T-cell (primary cell): ENCODE measurements at regions not wholly inside any gene's neighbourhood (a gene's known extent, or its start where the extent isn't known, plus 50 kb on each side); places are given as distances from the start of the nearest gene placed in this dataset.
"Not testable (repeated sequence)": the region's sequence is repeated elsewhere in the genome, so short reads cannot be mapped to it uniquely, and the experiment has no call there.

Source experiments
- ATAC-seq, 4 experiments: fragments of 200-7000 bp in 3 of 4; fragments of 150-1000 bp in 1 of 4; cut with Tn5 transposase; replicated peaks in 1 of 4; 1 replicate in 3 of 4; 2 replicates in 1 of 4; pipeline ENCODE4 v1.10.0; 2021; ENCODE audit warnings: moderate library complexity in 3 of 4, mild to moderate bottlenecking in 2 of 4, moderate number of reproducible peaks in 1 of 4
- CTCF ChIA-PET, 2 donors: fragments of 300-600 bp; sonication (Branson Sonifier 250); formaldehyde crosslinking; loops; one replicate each; lab custom pipeline; 2022; ENCODE audit warnings: antibody characterized with exemption in 2 of 2; lab: Charles Lee
- POLR2A ChIA-PET, 2 donors: fragments of 300-600 bp; sonication (Branson Sonifier 250); formaldehyde crosslinking; loops; one replicate each; lab custom pipeline; 2022; ENCODE audit warnings: antibody characterized with exemption in 2 of 2; lab: Charles Lee
- DNase-seq, 35 experiments: peaks; one replicate each; pipeline versions ENCODE4 v3.0.0 to v3.0.0-alpha.2; 2013 to 2023
- H3K27ac ChIP-seq: one replicate; pipeline ENCODE4 v1.5.1; 2013; ENCODE audit warnings: low read length
- H3K27me3 ChIP-seq, 2 experiments: replicated peaks in 1 of 2; 1 replicate in 1 of 2; 2 replicates in 1 of 2; pipeline versions ENCODE4 v1.6.1 to v1.7.0; 2013; ENCODE audit warnings: low read length in 1 of 2, mixed read lengths in 1 of 2; ENCODE audit not compliant: control insufficient read depth in 2 of 2, insufficient read depth in 2 of 2; ENCODE audit errors: extremely low read depth in 1 of 2
- H3K36me3 ChIP-seq, 2 donors: 1 replicate in 1 of 2; 2 replicates in 1 of 2; pipeline versions ENCODE4 v1.6.1 to v1.7.0; 2013; ENCODE audit warnings: low read length in 1 of 2; ENCODE audit not compliant: control insufficient read depth in 2 of 2, insufficient read depth in 1 of 2; ENCODE audit errors: extremely low read depth in 1 of 2
- H3K4me1 ChIP-seq, 2 experiments: 1 replicate in 1 of 2; 2 replicates in 1 of 2; pipeline versions ENCODE4 v1.6.1 to v1.7.0; 2013; ENCODE audit warnings: low read length in 2 of 2, mixed read lengths in 1 of 2; ENCODE audit not compliant: insufficient read depth in 2 of 2, control insufficient read depth in 1 of 2; ENCODE audit errors: extremely low read depth in 1 of 2
- H3K4me3 ChIP-seq, 2 donors: 1 replicate in 1 of 2; 2 replicates in 1 of 2; pipeline versions ENCODE4 v1.5.1 to v1.7.0; 2013; ENCODE audit warnings: mild to moderate bottlenecking in 2 of 2, low read length in 1 of 2, moderate library complexity in 1 of 2; ENCODE audit not compliant: control insufficient read depth in 1 of 2; ENCODE audit errors: extremely low read depth in 1 of 2
- H3K9me3 ChIP-seq: 2 replicates; pipeline ENCODE4 v1.7.0; 2013
- H3K27ac Mint-ChIP-seq, 2 donors: one replicate each; pipeline ENCODE4 v1.8.0; 2020 to 2021; ENCODE audit warnings: mild to moderate bottlenecking in 2 of 2, mixed read lengths in 2 of 2
- H3K27me3 Mint-ChIP-seq, 2 donors: one replicate each; pipeline ENCODE4 v1.8.0; 2021 to 2022; ENCODE audit warnings: mixed read lengths in 2 of 2
- H3K36me3 Mint-ChIP-seq: one replicate; pipeline ENCODE4 v1.8.0; 2021; ENCODE audit warnings: mixed read lengths
- H3K4me1 Mint-ChIP-seq, 3 donors: one replicate each; pipeline ENCODE4 v1.8.0; 2020 to 2022; ENCODE audit warnings: mixed read lengths in 3 of 3, mild to moderate bottlenecking in 1 of 3
- H3K4me3 Mint-ChIP-seq, 3 donors: one replicate each; pipeline ENCODE4 v1.8.0; 2020 to 2022; ENCODE audit warnings: mild to moderate bottlenecking in 3 of 3, mixed read lengths in 3 of 3, moderate library complexity in 3 of 3
- H3K9me3 Mint-ChIP-seq, 3 donors: one replicate each; pipeline ENCODE4 v1.8.0; 2020 to 2022; ENCODE audit warnings: mixed read lengths in 3 of 3
- WGBS: methylation state at CpG from one replicate; pipeline ENCODE4 v1.1.5; 2013; ENCODE audit warnings: missing lambda C conversion rate; ENCODE audit not compliant: insufficient coverage; 5-methylcytosine and 5-hydroxymethylcytosine counted together

- H3K4me3 Mint-ChIP-seq, H3K4me3 ChIP-seq, H3K36me3 Mint-ChIP-seq, H3K4me1 ChIP-seq, DNase-seq, H3K27ac ChIP-seq, H3K9me3 Mint-ChIP-seq, POLR2A ChIA-PET, H3K27me3 Mint-ChIP-seq, H3K27me3 ChIP-seq, H3K36me3 ChIP-seq, CTCF ChIA-PET, H3K27ac Mint-ChIP-seq, H3K9me3 ChIP-seq: not testable (repeated sequence)
- ATAC-seq: peak; percentile 48 to 84 (median 73)
- peaks cover 0 to 16% (median 6%) of the 10 kb centered on the region in 3 donors for H3K4me1 Mint-ChIP-seq
Measured at GRCh38 chr2:87547966-87548365, 199.9 kb upstream of the PLGLB2 start.

GRCh38 chr2:87548681-87549536 is 199.0 kb upstream of the PLGLB2 start:
- H3K4me1 Mint-ChIP-seq: peaks cover 0 to 16% (median 6%) of the 10 kb centered on the region in 3 donors
- DNase-seq, H3K27me3 ChIP-seq, H3K9me3 ChIP-seq, H3K27me3 Mint-ChIP-seq, H3K9me3 Mint-ChIP-seq, H3K4me3 Mint-ChIP-seq, H3K4me1 ChIP-seq, POLR2A ChIA-PET, H3K36me3 ChIP-seq, H3K27ac ChIP-seq, H3K36me3 Mint-ChIP-seq, H3K4me3 ChIP-seq, CTCF ChIA-PET: not testable (repeated sequence)
- peak in 3 of 4 experiments; percentile 57 to 63 (median 61) for ATAC-seq
- no CpG with 5 or more reads among the region's 7 CpGs for WGBS
- peak overlapping the region; percentile 82 to 88 for H3K27ac Mint-ChIP-seq

- H3K27me3 Mint-ChIP-seq, CTCF ChIA-PET, POLR2A ChIA-PET, H3K27me3 ChIP-seq, ATAC-seq, H3K4me3 ChIP-seq, H3K36me3 ChIP-seq, H3K27ac ChIP-seq, H3K9me3 ChIP-seq, DNase-seq, H3K36me3 Mint-ChIP-seq, H3K4me3 Mint-ChIP-seq, H3K4me1 ChIP-seq, H3K9me3 Mint-ChIP-seq: not testable (repeated sequence)
- peaks cover 0 to 16% (median 6%) of the 10 kb centered on the region in 3 donors for H3K4me1 Mint-ChIP-seq
- peak overlapping the region in 1 of 2 donors; percentile 79 for H3K27ac Mint-ChIP-seq
Measured at GRCh38 chr2:87549561-87550202, 198.2 kb upstream of the PLGLB2 start.

GRCh38 chr2:87554678-87555077 is 193.2 kb upstream of the PLGLB2 start:
- H3K4me1 ChIP-seq, H3K27me3 ChIP-seq, H3K4me3 Mint-ChIP-seq, H3K27ac Mint-ChIP-seq, POLR2A ChIA-PET, H3K4me1 Mint-ChIP-seq, H3K36me3 ChIP-seq, H3K27ac ChIP-seq, H3K27me3 Mint-ChIP-seq, H3K9me3 ChIP-seq, H3K36me3 Mint-ChIP-seq, H3K4me3 ChIP-seq, DNase-seq, H3K9me3 Mint-ChIP-seq, ATAC-seq, CTCF ChIA-PET: not testable (repeated sequence)
- no CpG with 5 or more reads among the region's 4 CpGs for WGBS

GRCh38 chr2:87555082-87555481 is 192.8 kb upstream of the PLGLB2 start:
- H3K27ac Mint-ChIP-seq, H3K27me3 Mint-ChIP-seq, CTCF ChIA-PET, H3K27me3 ChIP-seq, H3K27ac ChIP-seq, ATAC-seq, H3K36me3 ChIP-seq, H3K4me1 Mint-ChIP-seq, H3K36me3 Mint-ChIP-seq, H3K4me1 ChIP-seq, H3K9me3 Mint-ChIP-seq, H3K9me3 ChIP-seq, POLR2A ChIA-PET, H3K4me3 ChIP-seq, H3K4me3 Mint-ChIP-seq: not testable (repeated sequence)
- DNase-seq: peak in 8 of 35 experiments; percentile 1 to 13 (median 10)
- no CpG with 5 or more reads among the region's 4 CpGs for WGBS

- H3K4me1 ChIP-seq, H3K9me3 ChIP-seq, H3K9me3 Mint-ChIP-seq, H3K36me3 Mint-ChIP-seq, DNase-seq, H3K36me3 ChIP-seq, CTCF ChIA-PET, H3K27me3 ChIP-seq, H3K4me3 Mint-ChIP-seq, H3K27ac Mint-ChIP-seq, H3K27ac ChIP-seq, H3K4me3 ChIP-seq, H3K4me1 Mint-ChIP-seq, ATAC-seq, H3K27me3 Mint-ChIP-seq, POLR2A ChIA-PET: not testable (repeated sequence)
- WGBS: no CpG with 5 or more reads among the region's 5 CpGs
Measured at GRCh38 chr2:87559001-87559400, 188.9 kb upstream of the PLGLB2 start.
